ENCODE measurements at regions not wholly inside any gene's neighbourhood (a gene's known extent, or its start where the extent isn't known, plus 50 kb on each side); places are given as distances from the start of the nearest gene placed in this dataset.

DNA sequence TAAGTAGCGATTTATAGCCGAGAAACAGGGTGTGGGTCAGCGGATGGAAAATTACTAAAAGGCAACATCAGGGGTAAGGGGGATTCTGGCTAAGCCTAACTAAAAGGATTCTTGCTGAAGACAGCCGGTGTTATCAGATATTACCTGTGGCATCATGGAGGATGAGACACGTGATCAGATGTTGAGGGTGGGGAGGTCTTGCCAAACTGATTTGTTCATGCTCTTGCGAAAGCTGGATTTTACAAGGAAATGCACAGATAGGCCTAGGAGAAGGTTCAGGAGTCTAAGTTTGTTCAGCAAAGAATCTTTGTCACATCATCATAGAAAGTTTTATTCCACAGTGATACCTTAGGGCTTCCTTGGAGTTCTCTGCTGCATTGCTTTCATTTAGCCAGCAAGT is 396.8 kb upstream of the TBL1XR1 start:
- TF ChIP-seq, protein P1, sequence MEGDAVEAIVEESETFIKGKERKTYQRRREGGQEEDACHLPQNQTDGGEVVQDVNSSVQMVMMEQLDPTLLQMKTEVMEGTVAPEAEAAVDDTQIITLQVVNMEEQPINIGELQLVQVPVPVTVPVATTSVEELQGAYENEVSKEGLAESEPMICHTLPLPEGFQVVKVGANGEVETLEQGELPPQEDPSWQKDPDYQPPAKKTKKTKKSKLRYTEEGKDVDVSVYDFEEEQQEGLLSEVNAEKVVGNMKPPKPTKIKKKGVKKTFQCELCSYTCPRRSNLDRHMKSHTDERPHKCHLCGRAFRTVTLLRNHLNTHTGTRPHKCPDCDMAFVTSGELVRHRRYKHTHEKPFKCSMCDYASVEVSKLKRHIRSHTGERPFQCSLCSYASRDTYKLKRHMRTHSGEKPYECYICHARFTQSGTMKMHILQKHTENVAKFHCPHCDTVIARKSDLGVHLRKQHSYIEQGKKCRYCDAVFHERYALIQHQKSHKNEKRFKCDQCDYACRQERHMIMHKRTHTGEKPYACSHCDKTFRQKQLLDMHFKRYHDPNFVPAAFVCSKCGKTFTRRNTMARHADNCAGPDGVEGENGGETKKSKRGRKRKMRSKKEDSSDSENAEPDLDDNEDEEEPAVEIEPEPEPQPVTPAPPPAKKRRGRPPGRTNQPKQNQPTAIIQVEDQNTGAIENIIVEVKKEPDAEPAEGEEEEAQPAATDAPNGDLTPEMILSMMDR (conservative IDR thresholded peaks at IDR 0.05): no peak
- no peak for TF ChIP-seq ZFX (IDR thresholded peaks at IDR 0.05)
- H3K27ac ChIP-seq: no peak overlapping the region

- no peak for TF ChIP-seq ZFX (IDR thresholded peaks at IDR 0.05)
- TF ChIP-seq, protein P1 (conservative IDR thresholded peaks at IDR 0.05): no peak
- H3K27ac ChIP-seq: peak overlapping the region; percentile 87; the same call in 1 of the 2 replicates
Observed at GRCh38 chr3:177595530-177596188, 398.4 kb upstream of the TBL1XR1 start.

DNA sequence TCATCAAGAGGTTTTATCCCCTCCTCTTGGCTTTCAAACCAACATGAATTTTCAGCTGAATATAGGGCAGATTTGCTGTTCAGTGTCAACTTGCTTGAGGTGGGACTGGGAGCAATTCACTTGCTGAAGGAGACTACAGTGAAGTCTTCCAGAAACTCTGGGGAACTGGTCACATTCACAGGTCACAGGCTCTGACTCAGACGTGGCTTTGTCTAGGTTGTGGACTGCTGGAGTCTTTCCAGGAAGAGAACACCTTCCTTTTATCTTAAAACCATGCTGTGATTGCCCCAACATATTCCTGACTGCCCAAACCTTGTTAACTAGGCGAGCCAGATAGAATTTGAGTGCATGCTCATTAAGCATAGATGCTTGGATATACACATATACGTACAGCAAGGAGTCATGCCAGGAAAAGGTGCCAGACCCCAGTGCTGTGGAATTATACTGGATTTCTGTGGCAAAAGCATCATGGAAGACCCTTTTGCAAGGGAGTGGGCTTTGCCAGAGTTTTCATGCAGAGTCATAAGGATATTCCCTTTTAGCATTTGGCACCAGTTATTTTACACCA is 399.1 kb upstream of the TBL1XR1 start:
- peak overlapping the region; percentile 87; the same call in 1 of the 2 replicates for H3K27ac ChIP-seq
- TF ChIP-seq, protein P1 (conservative IDR thresholded peaks at IDR 0.05): no peak
- no peak for TF ChIP-seq ZFX (IDR thresholded peaks at IDR 0.05)

- no peak for TF ChIP-seq ZFX (IDR thresholded peaks at IDR 0.05)
- TF ChIP-seq, protein P1 (conservative IDR thresholded peaks at IDR 0.05): no peak
- peak overlapping the region; percentile 87; the same call in 1 of the 2 replicates for H3K27ac ChIP-seq
Observed at GRCh38 chr3:177596816-177597271, 399.6 kb upstream of the TBL1XR1 start.

GRCh38 chr3:177597311-177598096 is 400.2 kb upstream of the TBL1XR1 start:
- peak overlapping the region; percentile 87; the same call in 1 of the 2 replicates for H3K27ac ChIP-seq
- TF ChIP-seq, protein P1 (conservative IDR thresholded peaks at IDR 0.05): no peak
- no peak for TF ChIP-seq ZFX (IDR thresholded peaks at IDR 0.05)

- TF ChIP-seq ZFX (IDR thresholded peaks at IDR 0.05): no peak
- TF ChIP-seq, protein P1 (conservative IDR thresholded peaks at IDR 0.05): no peak
- H3K27ac ChIP-seq: peak overlapping the region; percentile 46; the same call in 1 of the 2 replicates
Observed at GRCh38 chr3:177598097-177598833, 401.0 kb upstream of the TBL1XR1 start.

Measured in C4-2B (cell line).